H7 (cell line): ENCODE measurements at regions not wholly inside any gene's neighbourhood (a gene's known extent, or its start where the extent isn't known, plus 50 kb on each side); places are given as distances from the start of the nearest gene placed in this dataset.

ENCODE experiments used
- DNase-seq: peaks from one replicate; pipeline ENCODE4 v3.0.0; 2012
- H3K27me3 ChIP-seq: 2 replicates; pipeline ENCODE4 v1.6.0; 2011; ENCODE audit warnings: mild to moderate bottlenecking, low read length; ENCODE audit not compliant: control insufficient read depth, insufficient read depth
- H3K36me3 ChIP-seq: replicated peaks from 2 replicates; pipeline ENCODE4 v1.5.1; 2011; ENCODE audit warnings: low read length; ENCODE audit not compliant: control insufficient read depth, insufficient read depth
- H3K4me3 ChIP-seq: 2 replicates; pipeline ENCODE4 v1.5.1; 2011; ENCODE audit warnings: low read depth, mild to moderate bottlenecking, control low read depth, low read length, moderate library complexity; ENCODE audit not compliant: insufficient read depth

- H3K36me3 ChIP-seq: no peaks in the 10 kb centered on the region
- no peak overlapping the region for H3K4me3 ChIP-seq
- DNase-seq: no peak
- no peaks in the 10 kb centered on the region for H3K27me3 ChIP-seq
Observed at GRCh38 chr12:16093825-16094224, 182.7 kb downstream of the DERA start.

- H3K4me3 ChIP-seq: no peak overlapping the region
- no peak for DNase-seq
- H3K27me3 ChIP-seq: no peaks in the 10 kb centered on the region
- H3K36me3 ChIP-seq: no peaks in the 10 kb centered on the region
Observed at GRCh38 chr12:16090974-16091373, 179.8 kb downstream of the DERA start.

- no peak overlapping the region for H3K4me3 ChIP-seq
- DNase-seq: no peak
- H3K36me3 ChIP-seq: no peaks in the 10 kb centered on the region
- H3K27me3 ChIP-seq: no peaks in the 10 kb centered on the region
Observed at GRCh38 chr12:16088421-16088820, 177.3 kb downstream of the DERA start.
